ENCODE measurements at regions not wholly inside any gene's neighbourhood (a gene's known extent, or its start where the extent isn't known, plus 50 kb on each side); places are given as distances from the start of the nearest gene placed in this dataset.

- H3K4me2 ChIP-seq (ENCODE audit: low read depth, low read length): no peak overlapping the region
- H2AFZ ChIP-seq (ENCODE audit: low read length): no peak overlapping the region
- FAIRE-seq: no peak
- ATAC-seq: no peak
- intact Hi-C loops (cut with micrococcal nuclease; ENCODE audit: unreplicated experiment): no loop called here
- H3K4me3 ChIP-seq (replicated peaks in 1 of 3; ENCODE audit: insufficient read depth in 1 of 3, low read depth in 2 of 3, low read length in 3 of 3): no peak overlapping the region
- no peak for DNase-seq (ENCODE audit: low spot score)
- 42% methylated on average over 4 of the region's 5 CpGs for WGBS (ENCODE audit: low lambda C conversion rate)
- ChIA-PET POLR2A (no interaction called here), CTCF (ENCODE audit: low intra/inter-chr PET ratio, low total read pairs) (no interaction called here)
- H3K27ac ChIP-seq (ENCODE audit: extremely low read length, insufficient read depth, low read length): no peak overlapping the region
- H3K27me3 ChIP-seq (ENCODE audit: control insufficient read depth in 1 of 2, insufficient read depth in 2 of 2, low read length in 2 of 2): peaks cover 0 to 9% of the 10 kb centered on the region in 2 experiments; a peak in 2 of 5 replicates
- no peaks in the 10 kb centered on the region for H3K79me2 ChIP-seq (ENCODE audit: insufficient read depth, low read length)
- no peak overlapping the region for H3K9ac ChIP-seq (ENCODE audit: insufficient read depth, low read depth, low read length)
- in situ Hi-C loops (cut with HindIII; ENCODE audit: extremely low pct_ligation_motif_present, low pct_unique_long_range_greater_than_20kb): no loop called here
- no TSS peak for BruUV-seq (replicated peaks)
- TF ChIP-seq ZMYM2 (CRISPR knock-in tag; IDR thresholded peaks at IDR 0.05) (no peak), ZNF335 (CRISPR knock-in tag; IDR thresholded peaks at IDR 0.05) (no peak), SYNCRIP (IDR thresholded peaks at IDR 0.05; ENCODE audit: insufficient read depth, low read depth, low read length) (no peak), SIX4 (CRISPR knock-in tag; IDR thresholded peaks at IDR 0.05) (no peak), XBP1 (CRISPR knock-in tag; IDR thresholded peaks at IDR 0.05) (no peak), RCOR2 (CRISPR knock-in tag; IDR thresholded peaks at IDR 0.05) (no peak), NFRKB (IDR thresholded peaks at IDR 0.05) (no peak), ETV6 (CRISPR knock-in tag; conservative IDR thresholded peaks at IDR 0.05) (no peak), ZBTB25 (CRISPR knock-in tag; IDR thresholded peaks at IDR 0.05) (no peak), MTF1 (CRISPR knock-in tag; IDR thresholded peaks at IDR 0.05) (no peak), TIGD3 (CRISPR knock-in tag; IDR thresholded peaks at IDR 0.05; ENCODE audit: borderline replicate concordance) (no peak), MYNN (CRISPR knock-in tag; IDR thresholded peaks at IDR 0.05; ENCODE audit: low read depth) (no peak), NONO (IDR thresholded peaks at IDR 0.05) (no peak), NONO (CRISPR knock-in tag; conservative IDR thresholded peaks at IDR 0.05) (no peak), GPBP1L1 (CRISPR knock-in tag; IDR thresholded peaks at IDR 0.05) (no peak), SATB2 (CRISPR knock-in tag; IDR thresholded peaks at IDR 0.05) (no peak), ZNF784 (CRISPR knock-in tag; IDR thresholded peaks at IDR 0.05; ENCODE audit: borderline replicate concordance) (no peak), ZNF33A (CRISPR knock-in tag; IDR thresholded peaks at IDR 0.05; ENCODE audit: borderline replicate concordance) (no peak), MAX (IDR thresholded peaks at IDR 0.05) (no peak)
- no peaks in the 10 kb centered on the region for H3K4me1 ChIP-seq (ENCODE audit: insufficient read depth, low read length)
- H3K9me3 ChIP-seq (ENCODE audit: low read length): no peaks in the 10 kb centered on the region
- H3K36me3 ChIP-seq (replicated peaks in 1 of 2; ENCODE audit: control insufficient read depth in 1 of 2, insufficient read depth in 2 of 2, low read length in 2 of 2): no peaks in the 10 kb centered on the region
- H4K20me1 ChIP-seq (ENCODE audit: insufficient read depth, low read length): no peaks in the 10 kb centered on the region
These were observed 227.6 kb downstream of the FAM43A start for GRCh38 chr3:194913316-194913715.
